IMR-90 (cell line): ENCODE measurements at regions not wholly inside any gene's neighbourhood (a gene's known extent, or its start where the extent isn't known, plus 50 kb on each side); places are given as distances from the start of the nearest gene placed in this dataset.

Experiments
- ATAC-seq: fragments of 200-7000 bp; cut with Tn5 transposase; 2 replicates; pipeline ENCODE4 v1.9.1; 2020; ENCODE audit warnings: low read depth, mild to moderate bottlenecking, moderate library complexity
- BruUV-seq: library from RNA; stranded (reverse); fragments of 400-500 nt; replicated peaks from 2 replicates; lab custom pipeline; 2021; lab: Mats Ljungman, UMichigan
- CTCF ChIA-PET: fragments of 300-600 bp; formaldehyde crosslinking; extraction: SDS; loops from one replicate; lab custom pipeline; 2021; ENCODE audit warnings: antibody characterized with exemption; lab: Yijun Ruan, JAX
- POLR2A ChIA-PET: fragments of 300-600 bp; sonication (Branson Sonifier 250); formaldehyde crosslinking; loops from one replicate; lab custom pipeline; 2022; ENCODE audit warnings: antibody characterized with exemption; ENCODE audit not compliant: unreplicated experiment; lab: Charles Lee
- DNase-seq: peaks from one replicate; pipeline ENCODE4 v3.0.0; 2013
- H2AFZ ChIP-seq: replicated peaks from 2 replicates; pipeline ENCODE3; 2013; ENCODE audit warnings: low read length, mild to moderate bottlenecking; ENCODE audit not compliant: poor library complexity
- H2AK5ac ChIP-seq: 2 replicates; pipeline ENCODE4 v1.6.1; 2013; ENCODE audit warnings: low read depth, low read length, inconsistent platforms
- H2AK9ac ChIP-seq: replicated peaks from 2 replicates; pipeline ENCODE3; 2013; ENCODE audit warnings: mild to moderate bottlenecking, low read depth, low read length, moderate library complexity; ENCODE audit not compliant: poor library complexity
- H2BK120ac ChIP-seq: 2 replicates; pipeline ENCODE4 v1.6.1; 2013; ENCODE audit warnings: low read depth, low read length, inconsistent platforms
- H2BK15ac ChIP-seq: 3 replicates; pipeline ENCODE4 v1.6.1; 2013; ENCODE audit warnings: low read depth, low read length, inconsistent platforms
- H2BK20ac ChIP-seq: 2 replicates; pipeline ENCODE4 v1.6.1; 2013; ENCODE audit warnings: low read depth, mild to moderate bottlenecking, inconsistent platforms, low read length, moderate library complexity
- H2BK5ac ChIP-seq: 2 replicates; pipeline ENCODE4 v1.6.1; 2013; ENCODE audit warnings: mild to moderate bottlenecking, low read depth, low read length, inconsistent platforms; ENCODE audit not compliant: poor library complexity, severe bottlenecking
- H3K14ac ChIP-seq: replicated peaks from 2 replicates; pipeline ENCODE4 v1.6.1; 2013; ENCODE audit warnings: low read depth, low read length, inconsistent platforms
- H3K18ac ChIP-seq: 2 replicates; pipeline ENCODE4 v1.6.1; 2013; ENCODE audit warnings: low read depth, low read length, control low read depth
- H3K23ac ChIP-seq: 2 replicates; pipeline ENCODE4 v1.6.1; 2013; ENCODE audit warnings: low read depth, low read length, inconsistent platforms
- H3K27ac ChIP-seq: 2 replicates; pipeline ENCODE4 v1.5.1; 2013; ENCODE audit warnings: mild to moderate bottlenecking, control low read depth, low read length; ENCODE audit not compliant: insufficient read depth
- H3K27me3 ChIP-seq: 2 replicates; pipeline ENCODE4 v1.6.1; 2013; ENCODE audit warnings: low read length; ENCODE audit not compliant: control insufficient read depth, insufficient read depth
- H3K36me3 ChIP-seq: 2 replicates; pipeline ENCODE4 v1.6.1; 2013; ENCODE audit warnings: low read length, mixed read lengths; ENCODE audit not compliant: control insufficient read depth, insufficient read depth
- H3K4ac ChIP-seq: 2 replicates; pipeline ENCODE4 v1.6.1; 2013; ENCODE audit warnings: low read depth, low read length, inconsistent platforms
- H3K4me1 ChIP-seq: 2 replicates; pipeline ENCODE4 v1.6.1; 2013; ENCODE audit warnings: low read length, mixed read lengths; ENCODE audit not compliant: control insufficient read depth, insufficient read depth
- H3K4me2 ChIP-seq: 2 replicates; pipeline ENCODE4 v1.6.1; 2013; ENCODE audit warnings: low read depth, mild to moderate bottlenecking, control low read depth, low read length, moderate library complexity
- H3K4me3 ChIP-seq: 2 replicates; pipeline ENCODE4 v1.5.1; 2013; ENCODE audit warnings: low read depth, mild to moderate bottlenecking, control low read depth, low read length, moderate library complexity; ENCODE audit not compliant: insufficient read depth
- H3K56ac ChIP-seq: 2 replicates; pipeline ENCODE4 v1.6.1; 2013; ENCODE audit warnings: low read length, inconsistent platforms; ENCODE audit not compliant: insufficient read depth; ENCODE audit errors: extremely low read depth
- H3K79me1 ChIP-seq, 2 experiments: 2 replicates each; pipeline ENCODE4 v1.6.1; 2013; ENCODE audit warnings: low read length in 2 of 2, inconsistent platforms in 1 of 2, low read depth in 1 of 2
- H3K9ac ChIP-seq: 2 replicates; pipeline ENCODE4 v1.6.1; 2013; ENCODE audit warnings: low read depth, low read length, control low read depth
- H3K9me1 ChIP-seq: 2 replicates; pipeline ENCODE4 v1.6.1; 2013; ENCODE audit warnings: low read length, inconsistent platforms; ENCODE audit not compliant: insufficient read depth
- H3K9me3 ChIP-seq: 2 replicates; pipeline ENCODE4 v1.6.1; 2013; ENCODE audit warnings: low read length; ENCODE audit not compliant: control insufficient read depth, insufficient read depth
- H4K20me1 ChIP-seq: 2 replicates; pipeline ENCODE4 v1.6.1; 2013; ENCODE audit warnings: low read length, inconsistent platforms; ENCODE audit not compliant: insufficient read depth
- H4K5ac ChIP-seq: 2 replicates; pipeline ENCODE4 v1.6.1; 2013; ENCODE audit warnings: mild to moderate bottlenecking, low read depth, low read length, control low read depth
- H4K8ac ChIP-seq, 2 experiments: 2 replicates each; pipeline ENCODE4 v1.6.1; 2013; ENCODE audit warnings: low read depth in 2 of 2, low read length in 2 of 2, control low read depth in 1 of 2, inconsistent platforms in 1 of 2
- H4K91ac ChIP-seq: 2 replicates; pipeline ENCODE4 v1.6.1; 2013; ENCODE audit warnings: low read depth, low read length, inconsistent platforms; ENCODE audit not compliant: insufficient read depth
- BHLHE40 ChIP-seq: fragments of 150-350 bp; IDR thresholded peaks from 2 replicates; pipeline ENCODE4 v1.6.1; 2016; ENCODE audit warnings: mild to moderate bottlenecking, low read depth, low read length
- CEBPB ChIP-seq: IDR thresholded peaks from 2 replicates; pipeline ENCODE4 v1.6.1; 2012; ENCODE audit warnings: low read depth, low read length, improper control_type of control experiment
- CHD1 ChIP-seq: IDR thresholded peaks from 2 replicates; pipeline ENCODE4 v1.6.1; 2012; ENCODE audit warnings: low read depth, low read length, improper control_type of control experiment
- FOS ChIP-seq: fragments of 150-350 bp; IDR thresholded peaks from 2 replicates; pipeline ENCODE4 v1.6.1; 2016; ENCODE audit warnings: low read depth, low read length
- MAFK ChIP-seq: IDR thresholded peaks from 2 replicates; pipeline ENCODE4 v1.6.1; 2012; ENCODE audit warnings: low read depth, low read length, improper control_type of control experiment
- MAZ ChIP-seq: IDR thresholded peaks from 2 replicates; pipeline ENCODE4 v1.6.1; 2012; ENCODE audit warnings: low read depth, mild to moderate bottlenecking, low read length, improper control_type of control experiment, moderate library complexity, borderline replicate concordance
- MXI1 ChIP-seq: IDR thresholded peaks from 2 replicates; pipeline ENCODE4 v1.6.1; 2012; ENCODE audit warnings: low read depth, mild to moderate bottlenecking, low read length, moderate library complexity, borderline replicate concordance
- NFE2L2 ChIP-seq: fragments of 150-350 bp; IDR thresholded peaks from 2 replicates; pipeline ENCODE4 v1.6.1; 2016; ENCODE audit warnings: low read depth, mild to moderate bottlenecking, low read length
- POLR2A ChIP-seq: IDR thresholded peaks from 2 replicates; pipeline ENCODE4 v1.6.1; 2012; ENCODE audit warnings: mild to moderate bottlenecking, low read depth, low read length
- RAD21 ChIP-seq: IDR thresholded peaks from 2 replicates; pipeline ENCODE4 v1.6.1; 2012; ENCODE audit warnings: low read length, improper control_type of control experiment
- RCOR1 ChIP-seq: IDR thresholded peaks from 2 replicates; pipeline ENCODE4 v1.6.1; 2012; ENCODE audit warnings: mild to moderate bottlenecking, low read length, improper control_type of control experiment; ENCODE audit not compliant: insufficient replicate concordance
- RFX5 ChIP-seq: IDR thresholded peaks from 2 replicates; pipeline ENCODE4 v1.8.0; 2012; ENCODE audit warnings: low read depth, mild to moderate bottlenecking, low read length, moderate library complexity
- SMC3 ChIP-seq: fragments of 150-350 bp; IDR thresholded peaks from 2 replicates; pipeline ENCODE4 v1.6.1; 2016; ENCODE audit warnings: low read depth, mild to moderate bottlenecking, antibody characterized with exemption, low read length, moderate library complexity
- WGBS, 2 experiments: methylation state at CpG; one replicate each; pipeline versions ENCODE4 v1.1.5 to v1.1.7; 2013; ENCODE audit warnings: missing lambda C conversion rate in 2 of 2; ENCODE audit not compliant: insufficient read length in 1 of 2; ENCODE audit errors: extremely low coverage in 2 of 2; 5-methylcytosine and 5-hydroxymethylcytosine counted together
- dilution Hi-C: fragments of 300-500 bp; cut with HindIII; formaldehyde crosslinking; loops from one replicate; pipeline ENCODE4 v1.14.3; 2018; ENCODE audit warnings: low sequenced_read_pairs; ENCODE audit not compliant: unreplicated experiment
- in situ Hi-C: fragments of 300-500 bp; cut with MboI; formaldehyde crosslinking; loops from 3 replicates; pipeline ENCODE4 v1.14.3; 2019; ENCODE audit warnings: low sequenced_read_pairs, inconsistent platforms, mixed read lengths
- intact Hi-C: fragments of 100-400 bp; cut with micrococcal nuclease; formaldehyde crosslinking; loops from 2 replicates; pipeline ENCODE4 v1.10.0; 2022
- TF ChIP-seq, protein P1 (sequence below): fragments of 150-350 bp; IDR thresholded peaks from 2 replicates; pipeline ENCODE4 v1.6.1; 2016; ENCODE audit warnings: low read depth, mild to moderate bottlenecking, low read length, moderate library complexity, borderline replicate concordance
- TF ChIP-seq, protein P2 (sequence below): conservative IDR thresholded peaks from 2 replicates; pipeline ENCODE4 v1.5.1; 2012; ENCODE audit warnings: mild to moderate bottlenecking, low read depth, low read length, improper control_type of control experiment
- TF ChIP-seq, protein P3 (sequence below): fragments of 150-350 bp; IDR thresholded peaks from 2 replicates; pipeline ENCODE4 v1.6.1; 2017; ENCODE audit warnings: mild to moderate bottlenecking, antibody characterized with exemption, low read length, low read depth

DNA sequence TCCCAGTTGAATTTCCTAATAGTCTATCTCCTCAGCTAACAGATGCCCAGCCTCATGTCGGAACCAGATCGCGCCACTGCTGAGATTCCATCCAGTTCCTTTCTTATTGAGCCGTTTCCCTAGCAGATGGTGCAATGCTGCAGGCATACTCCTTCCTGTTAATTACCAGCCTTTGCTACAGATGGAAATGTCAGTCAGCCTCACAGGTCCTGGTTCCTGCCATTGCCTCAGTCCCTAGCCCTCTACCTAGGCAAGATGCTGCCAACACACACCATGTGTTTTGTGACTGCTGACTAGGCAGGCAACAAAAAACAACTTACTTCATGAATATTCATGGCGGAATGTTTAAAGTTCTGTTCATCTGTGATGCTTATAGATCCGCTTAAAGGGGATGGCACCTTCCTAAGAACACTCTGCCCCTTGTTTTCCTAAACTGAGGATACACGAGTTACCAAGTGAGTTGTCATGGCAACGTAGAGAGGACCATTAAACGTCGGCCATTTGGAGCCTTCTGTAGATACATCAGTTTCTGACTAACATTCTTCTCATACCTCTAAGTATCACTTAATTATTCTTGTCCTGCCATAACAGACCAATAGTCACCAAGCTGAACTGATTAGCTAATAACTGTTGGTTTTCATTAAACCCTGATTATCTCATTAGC is 749.5 kb downstream of the RNF144A start:
- no peak overlapping the region for H4K8ac ChIP-seq
- no peak overlapping the region for H4K5ac ChIP-seq
- no peak overlapping the region for H3K4me3 ChIP-seq
- DNase-seq, result no peak
- dilution Hi-C loops, result no loop called here
- no peak overlapping the region for H3K9ac ChIP-seq
- H3K36me3 ChIP-seq, result no peaks in the 10 kb centered on the region
- in situ Hi-C loops, result no loop called here
- TF ChIP-seq MAZ (no peak), POLR2A (no peak), FOS (no peak), CHD1 (no peak), RCOR1 (no peak), NFE2L2 (no peak), BHLHE40 (no peak), SMC3 (no peak), CEBPB (no peak), RAD21 (no peak), MAFK (no peak), RFX5 (no peak), MXI1 (no peak)
- TF ChIP-seq, protein P1, sequence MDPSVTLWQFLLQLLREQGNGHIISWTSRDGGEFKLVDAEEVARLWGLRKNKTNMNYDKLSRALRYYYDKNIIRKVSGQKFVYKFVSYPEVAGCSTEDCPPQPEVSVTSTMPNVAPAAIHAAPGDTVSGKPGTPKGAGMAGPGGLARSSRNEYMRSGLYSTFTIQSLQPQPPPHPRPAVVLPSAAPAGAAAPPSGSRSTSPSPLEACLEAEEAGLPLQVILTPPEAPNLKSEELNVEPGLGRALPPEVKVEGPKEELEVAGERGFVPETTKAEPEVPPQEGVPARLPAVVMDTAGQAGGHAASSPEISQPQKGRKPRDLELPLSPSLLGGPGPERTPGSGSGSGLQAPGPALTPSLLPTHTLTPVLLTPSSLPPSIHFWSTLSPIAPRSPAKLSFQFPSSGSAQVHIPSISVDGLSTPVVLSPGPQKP, result no peak
- TF ChIP-seq, protein P2, sequence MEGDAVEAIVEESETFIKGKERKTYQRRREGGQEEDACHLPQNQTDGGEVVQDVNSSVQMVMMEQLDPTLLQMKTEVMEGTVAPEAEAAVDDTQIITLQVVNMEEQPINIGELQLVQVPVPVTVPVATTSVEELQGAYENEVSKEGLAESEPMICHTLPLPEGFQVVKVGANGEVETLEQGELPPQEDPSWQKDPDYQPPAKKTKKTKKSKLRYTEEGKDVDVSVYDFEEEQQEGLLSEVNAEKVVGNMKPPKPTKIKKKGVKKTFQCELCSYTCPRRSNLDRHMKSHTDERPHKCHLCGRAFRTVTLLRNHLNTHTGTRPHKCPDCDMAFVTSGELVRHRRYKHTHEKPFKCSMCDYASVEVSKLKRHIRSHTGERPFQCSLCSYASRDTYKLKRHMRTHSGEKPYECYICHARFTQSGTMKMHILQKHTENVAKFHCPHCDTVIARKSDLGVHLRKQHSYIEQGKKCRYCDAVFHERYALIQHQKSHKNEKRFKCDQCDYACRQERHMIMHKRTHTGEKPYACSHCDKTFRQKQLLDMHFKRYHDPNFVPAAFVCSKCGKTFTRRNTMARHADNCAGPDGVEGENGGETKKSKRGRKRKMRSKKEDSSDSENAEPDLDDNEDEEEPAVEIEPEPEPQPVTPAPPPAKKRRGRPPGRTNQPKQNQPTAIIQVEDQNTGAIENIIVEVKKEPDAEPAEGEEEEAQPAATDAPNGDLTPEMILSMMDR, result no peak
- TF ChIP-seq, protein P3, sequence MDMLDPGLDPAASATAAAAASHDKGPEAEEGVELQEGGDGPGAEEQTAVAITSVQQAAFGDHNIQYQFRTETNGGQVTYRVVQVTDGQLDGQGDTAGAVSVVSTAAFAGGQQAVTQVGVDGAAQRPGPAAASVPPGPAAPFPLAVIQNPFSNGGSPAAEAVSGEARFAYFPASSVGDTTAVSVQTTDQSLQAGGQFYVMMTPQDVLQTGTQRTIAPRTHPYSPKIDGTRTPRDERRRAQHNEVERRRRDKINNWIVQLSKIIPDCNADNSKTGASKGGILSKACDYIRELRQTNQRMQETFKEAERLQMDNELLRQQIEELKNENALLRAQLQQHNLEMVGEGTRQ, result no peak
- no peak overlapping the region for H2BK15ac ChIP-seq
- H2BK120ac ChIP-seq, result no peak overlapping the region
- H2AK9ac ChIP-seq, result no peak overlapping the region
- no peak overlapping the region for H3K56ac ChIP-seq
- H3K4me2 ChIP-seq, result no peak overlapping the region
- H3K23ac ChIP-seq, result no peak overlapping the region
- ATAC-seq, result no peak
- H3K27me3 ChIP-seq, result no peaks in the 10 kb centered on the region
- H4K20me1 ChIP-seq, result no peaks in the 10 kb centered on the region
- H2BK5ac ChIP-seq, result no peak overlapping the region
- CTCF ChIA-PET, result no interaction called here
- no peak overlapping the region for H3K4ac ChIP-seq
- H3K18ac ChIP-seq, result no peak overlapping the region
- intact Hi-C loops, result no loop called here
- no peak overlapping the region for H3K27ac ChIP-seq
- H2AFZ ChIP-seq, result no peak overlapping the region
- H3K79me1 ChIP-seq, result no peaks in the 10 kb centered on the region
- no peak overlapping the region for H2BK20ac ChIP-seq
- no peaks in the 10 kb centered on the region for H3K4me1 ChIP-seq
- H3K9me3 ChIP-seq, result no peaks in the 10 kb centered on the region
- 76% methylated on average over 5 of the region's 10 CpGs; no CpG with 5 or more reads in 1 of the 2 experiments for WGBS, 2 experiments
- no peak overlapping the region for H2AK5ac ChIP-seq
- no peaks in the 10 kb centered on the region for H3K9me1 ChIP-seq
- BruUV-seq, result no TSS peak
- no peak overlapping the region for H3K14ac ChIP-seq
- POLR2A ChIA-PET, result no interaction called here
- H4K91ac ChIP-seq, result no peak overlapping the region
